Mucosa of gallbladder (tissue), 1 donor: ENCODE measurements at regions not wholly inside any gene's neighbourhood (a gene's known extent, or its start where the extent isn't known, plus 50 kb on each side); places are given as distances from the start of the nearest gene placed in this dataset.

Source experiments
- DNase-seq: peaks from one replicate; pipeline ENCODE4 v3.0.0-alpha.2; 2020; ENCODE audit warnings: low spot score
- donor health status: DM: no; HTN: no; CAD: no.

DNA sequence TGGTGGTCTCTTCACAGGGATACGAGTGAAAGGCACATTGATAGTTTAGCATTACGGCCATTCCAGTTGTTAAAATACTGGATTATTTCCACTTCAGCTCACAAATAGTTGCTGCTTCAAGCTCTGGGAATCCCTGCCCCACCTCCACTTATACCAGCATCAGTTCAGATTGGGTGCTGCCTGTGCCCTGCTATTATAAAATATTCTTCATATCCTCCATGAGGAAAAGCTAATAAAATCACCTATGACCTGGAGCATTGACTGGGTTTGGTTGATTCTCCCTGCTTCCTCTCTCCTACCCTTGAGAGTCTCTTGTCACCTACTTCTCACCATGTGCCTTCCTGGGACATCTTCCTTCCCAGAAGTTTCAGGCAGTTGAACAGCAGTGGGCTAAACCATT lies 529.0 kb downstream of the MCTP2 start:
- no peak for DNase-seq

DNA sequence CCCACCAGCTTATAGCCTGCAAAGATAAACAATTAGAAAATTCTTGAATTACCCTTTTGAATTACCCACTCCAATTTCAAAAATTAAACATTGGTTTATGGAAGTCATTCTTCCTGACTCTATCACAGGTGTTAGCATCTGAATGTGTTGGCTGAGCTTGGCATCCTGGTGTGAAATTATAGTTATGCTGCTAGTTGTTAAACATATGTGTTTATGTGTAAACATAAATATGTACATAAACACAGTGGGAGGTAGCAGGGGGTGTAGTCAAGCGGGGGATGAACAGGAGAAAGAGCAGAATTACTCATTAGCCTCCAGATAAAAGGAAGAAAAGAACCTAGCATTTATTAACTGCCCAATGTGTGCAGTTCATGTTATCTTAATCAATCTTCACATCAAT lies 530.2 kb downstream of the MCTP2 start:
- DNase-seq = no peak

DNA sequence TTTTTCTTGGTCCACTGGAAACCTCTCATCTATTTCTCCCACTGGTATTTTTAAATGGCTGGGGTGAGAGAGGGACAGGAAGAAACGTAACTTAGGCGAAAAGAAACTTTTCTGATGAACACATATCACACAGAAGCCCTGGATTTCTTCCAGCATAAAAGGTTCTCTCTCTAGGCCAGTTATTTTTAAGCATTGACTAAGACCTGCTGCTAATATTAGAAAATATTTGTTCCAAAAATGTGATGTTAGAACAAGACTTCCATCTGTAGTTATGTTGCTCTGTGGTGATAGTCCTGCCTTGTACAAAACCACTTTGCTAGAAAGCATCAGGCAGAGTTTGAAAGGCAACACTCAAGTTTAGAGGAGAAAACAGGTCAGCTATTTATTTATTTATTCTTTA lies 537.7 kb downstream of the MCTP2 start:
- DNase-seq = no peak

GRCh38 chr15:94770199-94770598 lies 538.8 kb downstream of the MCTP2 start:
- no peak for DNase-seq

DNA sequence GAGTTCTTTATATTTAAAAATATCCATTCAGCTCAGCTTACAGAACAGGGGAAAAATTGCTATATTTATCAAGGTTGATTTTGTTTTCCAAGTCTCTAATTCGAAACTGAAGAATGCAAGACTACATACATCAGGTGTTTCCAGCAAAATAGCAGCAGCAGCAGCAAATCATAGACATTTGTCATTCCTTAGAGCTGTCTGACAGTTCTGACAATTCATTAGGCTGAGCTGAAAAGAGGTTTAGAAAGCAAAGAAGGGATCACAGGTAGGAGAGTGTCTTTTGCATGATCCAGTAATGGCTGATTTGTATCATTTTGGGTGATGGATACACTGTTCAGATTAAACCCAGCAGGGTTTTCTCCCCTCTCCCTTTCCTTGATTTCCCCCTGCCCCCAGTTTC lies 545.7 kb downstream of the MCTP2 start:
- DNase-seq = no peak

GRCh38 chr15:94778840-94779239 lies 547.5 kb downstream of the MCTP2 start:
- no peak for DNase-seq

DNA sequence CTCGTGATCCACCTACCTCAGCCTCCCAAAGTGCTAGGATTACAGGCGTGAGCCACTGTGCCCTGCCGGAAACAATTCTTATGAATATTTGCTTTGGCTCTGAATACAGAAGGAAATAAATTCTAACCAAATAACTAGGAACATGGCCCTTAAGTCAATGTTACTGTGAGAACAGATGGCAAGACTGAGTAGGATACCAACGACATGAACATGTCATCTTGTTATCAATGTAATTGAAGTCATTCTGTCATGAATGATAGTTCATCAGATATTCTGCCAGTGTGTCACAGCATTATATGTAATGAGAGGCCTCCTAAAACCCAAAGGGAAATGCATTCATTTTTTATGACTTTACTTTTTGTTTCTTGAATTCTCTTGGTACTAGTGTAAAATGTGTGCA lies 548.8 kb downstream of the MCTP2 start:
- DNase-seq = no peak

- DNase-seq = no peak
Measured at GRCh38 chr15:94785091-94785490, 553.7 kb downstream of the MCTP2 start.

DNA sequence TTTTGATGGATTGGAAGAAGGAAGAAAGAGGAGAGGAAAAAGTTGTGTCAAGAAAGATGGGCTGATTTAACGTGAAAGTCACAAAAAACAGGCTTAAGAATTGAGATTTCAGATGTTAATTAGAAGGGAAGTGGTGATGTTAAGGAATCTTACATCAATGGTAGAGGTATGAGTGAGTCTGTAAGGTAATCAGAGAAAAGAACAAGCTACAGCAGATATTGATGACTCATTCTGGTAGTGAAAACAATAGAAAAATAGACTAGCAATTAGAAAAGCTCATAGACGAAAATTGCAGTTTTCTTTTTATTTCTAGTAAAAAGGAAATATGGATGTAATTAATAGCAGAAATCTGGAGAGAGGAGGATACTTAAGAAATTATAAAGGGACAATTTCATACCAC lies 559.6 kb downstream of the MCTP2 start:
- DNase-seq = no peak

DNA sequence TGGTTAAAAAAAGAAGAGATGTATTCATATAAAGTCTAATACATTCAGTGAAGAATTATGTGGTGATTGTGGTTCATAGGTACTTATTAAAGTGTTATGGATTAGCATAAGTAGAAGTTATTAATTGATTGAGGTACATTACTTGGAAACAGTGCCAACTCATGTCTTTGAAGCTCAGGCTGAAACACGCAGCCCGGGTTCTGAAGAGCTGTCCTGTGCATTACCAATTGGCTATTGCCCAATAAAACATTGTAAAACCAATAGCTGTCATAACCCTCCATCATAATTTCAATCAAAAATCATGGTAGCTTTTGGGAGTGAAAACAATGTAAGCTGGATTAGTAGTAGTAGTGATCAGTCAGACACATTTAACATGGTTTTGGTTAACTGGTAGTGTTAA lies 560.1 kb downstream of the MCTP2 start:
- no peak for DNase-seq

DNA sequence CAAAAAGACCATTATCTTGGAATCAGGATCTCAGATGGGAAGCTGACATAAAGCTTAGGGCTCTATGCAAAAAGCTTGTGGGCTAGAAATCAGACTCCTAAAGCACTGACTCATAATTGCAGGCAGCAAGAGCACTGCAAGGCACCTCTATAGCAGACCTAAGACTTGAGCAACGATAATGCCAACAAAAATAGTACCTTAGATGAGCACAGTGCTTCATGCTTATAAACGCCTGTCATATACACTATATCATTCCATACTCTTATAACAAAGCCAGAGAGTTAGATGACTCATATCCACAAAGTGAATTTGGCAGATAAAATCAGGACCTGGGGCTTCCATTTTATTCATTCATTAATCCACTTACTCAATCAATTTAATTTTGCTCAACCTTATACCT lies 560.8 kb downstream of the MCTP2 start:
- DNase-seq = no peak

DNA sequence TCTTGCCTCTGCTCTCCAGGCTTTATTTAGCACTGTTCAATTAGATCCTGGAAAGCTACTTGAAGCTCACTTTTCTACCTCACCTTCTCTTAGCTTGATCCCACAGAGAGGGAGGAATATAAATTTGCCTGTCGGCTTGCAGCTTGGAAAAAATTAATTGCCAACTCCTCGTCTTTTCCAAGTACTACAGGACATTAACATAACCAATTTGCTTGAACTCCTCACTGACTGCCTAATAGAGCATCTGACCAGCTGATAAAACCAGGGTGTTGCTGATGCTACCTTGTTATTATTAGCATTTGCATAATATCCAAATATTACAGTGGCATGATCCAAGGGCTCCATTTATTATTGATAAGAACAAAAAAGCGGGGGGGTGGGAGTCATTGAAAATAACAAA lies 561.8 kb downstream of the MCTP2 start:
- DNase-seq = no peak

DNA sequence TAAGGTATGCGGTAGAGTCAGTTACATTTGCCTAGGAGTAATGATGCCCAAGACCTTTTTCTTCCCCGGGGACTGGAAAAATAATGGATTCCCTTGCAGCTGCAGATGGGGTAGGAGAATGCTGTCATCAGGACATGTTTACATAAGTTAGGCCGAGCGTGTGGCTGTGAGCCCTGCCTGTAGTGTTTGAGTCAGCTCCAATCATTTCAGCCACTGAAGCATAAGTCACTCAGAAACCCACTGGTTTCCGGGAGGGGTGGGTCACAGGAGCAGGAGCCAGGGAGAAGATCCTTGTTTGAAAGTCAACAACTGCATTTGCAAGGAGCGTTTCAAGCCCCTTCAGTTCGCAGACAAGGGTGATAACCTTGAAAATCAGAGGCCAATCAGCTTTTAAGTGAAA lies 562.3 kb downstream of the MCTP2 start:
- DNase-seq = no peak

DNA sequence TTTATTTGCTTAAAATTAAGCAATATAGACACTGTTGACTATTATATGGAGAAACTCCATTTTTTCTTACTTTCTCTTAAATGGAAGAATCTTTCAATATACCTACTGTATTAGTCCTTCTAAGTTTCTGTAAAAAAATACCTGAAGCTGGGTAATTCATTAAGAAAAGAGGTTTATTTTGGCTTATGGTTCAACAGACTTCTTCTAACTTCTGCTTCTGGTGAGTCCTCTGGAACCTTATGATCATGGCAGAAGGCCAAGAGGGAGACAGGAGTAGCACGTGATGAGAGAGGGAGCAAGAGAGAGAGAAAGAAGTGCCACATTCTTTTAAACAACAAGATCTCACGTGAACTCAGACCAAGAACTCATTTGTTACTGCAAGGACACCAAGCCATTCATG lies 573.3 kb downstream of the MCTP2 start:
- no peak for DNase-seq

GRCh38 chr15:94815110-94815731 lies 583.9 kb downstream of the MCTP2 start:
- no peak for DNase-seq

DNA sequence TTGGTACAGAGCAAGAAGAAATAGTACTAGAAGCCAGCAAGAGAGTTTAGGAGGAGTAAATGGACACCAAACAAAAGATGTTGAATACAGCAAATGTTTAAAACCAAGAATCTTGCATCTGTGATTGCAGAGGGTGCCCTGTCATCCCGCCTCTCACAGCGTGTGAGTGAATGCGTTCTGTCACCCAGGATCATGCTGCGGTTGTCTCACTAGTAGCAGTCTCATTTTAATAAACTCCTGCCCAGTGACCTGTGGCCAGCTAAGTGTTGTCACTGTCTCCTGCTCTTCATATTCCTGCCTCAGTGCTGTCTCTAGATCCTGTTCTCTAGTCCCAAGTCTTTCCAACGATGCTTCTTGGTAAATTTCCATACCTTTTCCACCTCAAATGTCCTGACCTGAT lies 584.6 kb downstream of the MCTP2 start:
- DNase-seq = no peak

GRCh38 chr15:94829887-94830884 lies 598.8 kb downstream of the MCTP2 start:
- no peak for DNase-seq

DNA sequence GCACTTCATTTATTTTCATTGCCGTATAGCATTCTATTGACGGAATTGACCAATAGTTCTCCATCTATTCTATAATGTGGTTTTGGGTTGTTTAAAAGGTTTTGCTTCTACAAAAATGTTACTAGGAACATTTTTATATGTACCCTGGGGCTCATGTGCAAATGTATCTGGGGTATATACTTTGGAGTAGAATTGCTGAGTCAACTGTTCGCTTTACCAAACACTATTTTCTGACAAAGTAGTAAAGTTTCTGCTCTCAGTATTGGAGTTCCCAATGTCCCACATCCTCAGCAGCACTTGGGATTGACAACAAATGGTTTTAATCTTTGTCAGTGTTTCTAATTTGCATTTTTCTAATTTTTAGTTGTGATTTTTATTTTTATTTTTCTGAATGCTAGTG lies 602.6 kb downstream of the MCTP2 start:
- no peak for DNase-seq

DNA sequence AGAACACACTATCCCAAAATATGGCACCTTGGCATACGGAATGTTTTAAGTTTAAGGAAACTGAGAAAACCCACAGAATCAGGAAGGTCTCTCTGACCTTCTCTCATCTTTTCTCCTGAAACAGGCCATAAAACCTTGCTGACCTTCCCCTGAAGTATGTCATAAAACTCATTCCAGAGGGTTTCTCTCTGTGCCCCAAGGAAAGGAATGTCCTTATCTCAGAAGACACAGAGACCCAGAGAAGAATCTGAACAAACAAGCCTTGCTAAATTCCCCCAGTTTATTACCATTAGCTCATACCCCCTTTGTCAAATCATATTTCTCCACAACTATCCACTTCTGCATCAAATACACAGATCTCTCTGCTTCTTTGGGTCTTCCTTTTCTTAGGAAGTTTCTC lies 603.1 kb downstream of the MCTP2 start:
- DNase-seq = no peak

GRCh38 chr15:94838281-94838680 lies 606.9 kb downstream of the MCTP2 start:
- no peak for DNase-seq

DNA sequence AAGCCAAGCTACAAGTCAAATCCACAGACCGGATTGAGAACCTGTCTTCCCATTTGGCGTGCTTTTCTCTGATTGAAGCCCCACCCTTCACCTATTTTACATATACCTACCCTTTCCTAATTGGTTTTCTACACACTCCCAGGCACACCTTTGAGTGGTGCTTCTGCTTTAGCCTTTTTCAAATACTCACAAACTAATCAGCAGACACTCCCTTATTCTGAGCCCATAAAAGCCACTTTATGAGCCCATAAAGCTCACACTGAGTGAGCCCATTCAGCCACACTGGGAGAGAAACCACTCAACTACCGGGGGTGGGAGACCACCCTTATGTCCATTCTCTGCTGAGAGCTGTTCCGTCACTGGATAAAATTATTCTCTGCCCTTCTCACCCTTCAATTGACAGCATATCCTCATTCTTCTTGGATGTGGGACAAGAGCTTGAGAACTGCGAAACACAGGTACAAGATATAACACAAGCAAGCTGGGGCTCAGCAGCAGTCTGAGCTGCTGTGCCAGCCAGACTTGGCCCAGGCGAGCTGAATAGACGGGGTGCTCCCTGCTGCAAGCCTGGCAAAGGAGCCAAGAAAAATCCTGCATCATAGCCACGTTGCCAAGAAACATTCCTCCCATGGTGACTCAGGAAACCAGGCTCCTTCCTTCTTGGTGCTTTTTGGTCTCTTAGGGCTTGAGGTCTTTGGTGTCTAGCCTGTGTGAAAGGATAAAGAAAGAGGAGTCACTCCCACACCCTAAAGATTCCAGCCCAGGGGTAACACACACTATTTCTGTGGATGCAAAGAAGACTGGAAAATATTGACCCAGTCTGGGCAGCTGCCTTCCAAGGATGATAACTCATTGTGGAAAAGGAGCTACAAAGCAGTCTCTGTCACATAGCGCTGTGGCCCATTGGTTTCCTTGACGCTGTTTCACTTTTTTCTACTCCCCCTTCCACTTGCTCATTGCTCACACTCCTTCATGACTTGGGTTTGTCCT lies 609.7 kb downstream of the MCTP2 start:
- no peak for DNase-seq

DNA sequence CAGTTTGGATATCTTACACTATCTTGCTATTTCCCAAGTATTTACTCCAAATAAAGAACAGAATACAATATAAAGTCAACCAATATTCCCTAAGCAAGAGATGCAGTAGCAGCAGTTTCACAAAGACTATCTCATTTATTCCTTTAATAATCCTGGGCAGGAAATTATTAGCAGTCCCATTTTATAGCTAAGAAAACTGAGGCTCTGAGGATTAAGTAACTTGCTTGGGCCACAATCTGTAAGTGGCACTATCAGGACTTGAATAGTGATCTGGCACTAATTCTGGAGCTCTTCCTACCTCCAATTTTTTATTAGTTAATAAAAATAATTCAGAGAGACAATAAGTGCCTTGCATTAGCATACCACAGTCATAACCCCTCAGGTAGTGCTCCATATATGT lies 611.7 kb downstream of the MCTP2 start:
- DNase-seq = no peak
